ENCODE measurements at regions not wholly inside any gene's neighbourhood (a gene's known extent, or its start where the extent isn't known, plus 50 kb on each side); places are given as distances from the start of the nearest gene placed in this dataset.
A peak's percentile ranks its signal among the peaks of the same experiment; 100 is the strongest.

GRCh38 chr5:56712895-56713591 is 102.3 kb upstream of the MAP3K1 start:
- no peak overlapping the region for H3K4me3 ChIP-seq (ENCODE audit: low read length)
- no peak for TF ChIP-seq CTCF (conservative IDR thresholded peaks at IDR 0.05; ENCODE audit: low read length)
- DNase-seq (ENCODE audit: low read depth), result no peak

GRCh38 chr5:56710826-56711590 is 104.3 kb upstream of the MAP3K1 start:
- H3K4me3 ChIP-seq (ENCODE audit: low read length), result no peak overlapping the region
- peak; percentile 78 for DNase-seq (ENCODE audit: low read depth)
- TF ChIP-seq CTCF (conservative IDR thresholded peaks at IDR 0.05; ENCODE audit: low read length), result no peak

GRCh38 chr5:56706504-56706903 is 108.8 kb upstream of the MAP3K1 start:
- TF ChIP-seq CTCF (conservative IDR thresholded peaks at IDR 0.05; ENCODE audit: low read length), result no peak
- no peak overlapping the region for H3K4me3 ChIP-seq (ENCODE audit: low read length)

GRCh38 chr5:56705217-56705616 is 110.1 kb upstream of the MAP3K1 start:
- TF ChIP-seq CTCF (conservative IDR thresholded peaks at IDR 0.05; ENCODE audit: low read length), result no peak
- DNase-seq (ENCODE audit: low read depth), result no peak
- no peak overlapping the region for H3K4me3 ChIP-seq (ENCODE audit: low read length)

More at GRCh38 chr5:56706504-56706903, 108.8 kb upstream of the MAP3K1 start:
- no peak for DNase-seq (ENCODE audit: low read depth)

GRCh38 chr5:56703952-56704351 is 111.4 kb upstream of the MAP3K1 start:
- no peak for DNase-seq (ENCODE audit: low read depth)
- TF ChIP-seq CTCF (conservative IDR thresholded peaks at IDR 0.05; ENCODE audit: low read length), result no peak
- H3K4me3 ChIP-seq (ENCODE audit: low read length), result no peak overlapping the region

- no peak for TF ChIP-seq CTCF (conservative IDR thresholded peaks at IDR 0.05; ENCODE audit: low read length)
- H3K4me3 ChIP-seq (ENCODE audit: low read length), result no peak overlapping the region
- DNase-seq (ENCODE audit: low read depth), result no peak
Measured at GRCh38 chr5:56700711-56701110, 114.6 kb upstream of the MAP3K1 start.

GRCh38 chr5:56699538-56699937 is 115.8 kb upstream of the MAP3K1 start:
- DNase-seq (ENCODE audit: low read depth), result no peak
- TF ChIP-seq CTCF (conservative IDR thresholded peaks at IDR 0.05; ENCODE audit: low read length), result no peak

More at GRCh38 chr5:56699538-56699937, 115.8 kb upstream of the MAP3K1 start:
- H3K4me3 ChIP-seq (ENCODE audit: low read length), result no peak overlapping the region
